ENCODE measurements at regions not wholly inside any gene's neighbourhood (a gene's known extent, or its start where the extent isn't known, plus 50 kb on each side); places are given as distances from the start of the nearest gene placed in this dataset.

- no peak for TF ChIP-seq CTCF (IDR thresholded peaks at IDR 0.05)
- no peak for TF ChIP-seq POLR2A (IDR thresholded peaks at IDR 0.05)
Measured at GRCh38 chr4:183588169-183588675, 70.8 kb downstream of the RWDD4 start.

All from right lobe of liver (tissue), 4 donors.